ENCODE measurements at regions not wholly inside any gene's neighbourhood (a gene's known extent, or its start where the extent isn't known, plus 50 kb on each side); places are given as distances from the start of the nearest gene placed in this dataset.
"Not testable (repeated sequence)": the region's sequence is repeated elsewhere in the genome, so short reads cannot be mapped to it uniquely, and the experiment has no call there.

DNA sequence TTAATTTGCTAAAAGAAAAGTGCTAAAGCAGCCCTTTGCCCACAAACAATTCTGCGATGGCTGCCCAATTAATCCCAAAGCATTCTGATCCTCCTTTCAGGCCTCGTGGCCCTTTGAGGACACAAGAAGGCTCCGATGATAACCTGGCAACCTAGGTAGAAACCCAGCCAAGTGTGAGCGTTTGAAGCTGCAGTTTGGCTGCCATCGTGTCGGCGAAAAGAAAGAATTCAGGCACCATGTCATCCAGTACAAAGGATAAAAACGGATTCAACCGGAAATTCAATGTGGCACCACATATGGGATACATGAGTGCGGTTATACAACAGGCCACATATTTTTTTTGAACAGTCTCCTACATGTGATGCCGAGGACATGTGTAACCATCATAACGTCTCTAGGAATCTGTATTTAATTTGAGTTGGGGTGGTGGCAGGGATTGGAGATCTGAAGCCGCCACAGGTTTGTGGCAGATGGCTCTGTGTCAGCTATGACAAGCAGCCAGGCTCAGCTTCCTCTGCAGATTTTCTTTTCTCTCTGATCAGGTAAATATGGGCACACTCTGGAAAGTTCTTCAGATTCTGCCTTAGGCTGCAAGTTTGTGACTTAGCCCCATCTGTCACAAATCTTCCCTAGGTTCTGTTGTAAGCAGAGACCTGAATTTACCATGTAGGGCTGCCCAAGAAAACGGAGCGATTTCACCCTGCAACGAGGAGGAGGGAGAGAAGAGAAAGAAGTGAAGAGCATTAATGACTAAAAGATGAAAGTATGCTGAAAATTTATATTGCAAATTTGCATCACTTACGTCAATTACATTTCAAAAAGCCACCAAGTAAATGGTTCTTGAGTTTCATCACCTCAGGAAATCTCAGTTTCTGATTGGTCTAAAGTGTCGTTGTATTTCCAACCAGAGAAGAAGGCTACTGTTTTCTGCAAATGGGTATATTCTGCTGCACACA, 573.2 kb downstream of the ZEB2 start:
- DNase-seq, result no peak

DNA sequence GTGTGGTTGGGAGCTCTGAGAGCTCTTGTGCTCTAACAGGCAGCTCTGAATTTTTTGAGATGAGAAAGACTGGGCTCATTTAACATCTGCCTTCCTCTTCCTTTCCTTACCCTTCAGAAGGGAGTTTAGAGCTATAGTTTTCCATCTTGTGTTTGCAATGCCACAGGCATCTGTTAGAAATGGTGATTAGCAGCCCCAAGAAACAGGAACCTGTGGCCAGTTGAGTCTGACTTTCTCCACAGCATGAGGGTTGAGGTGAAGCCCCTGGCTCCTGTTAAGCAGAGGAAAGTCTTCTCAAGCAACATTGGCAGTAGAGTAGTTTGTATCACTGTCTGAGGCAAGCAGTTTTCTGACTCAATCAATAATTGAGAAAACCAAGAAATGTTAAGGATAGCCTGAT, 577.4 kb downstream of the ZEB2 start:
- DNase-seq, result no peak

- no peak for DNase-seq
Observed at GRCh38 chr2:143940720-143941119, 579.2 kb downstream of the ZEB2 start.

DNA sequence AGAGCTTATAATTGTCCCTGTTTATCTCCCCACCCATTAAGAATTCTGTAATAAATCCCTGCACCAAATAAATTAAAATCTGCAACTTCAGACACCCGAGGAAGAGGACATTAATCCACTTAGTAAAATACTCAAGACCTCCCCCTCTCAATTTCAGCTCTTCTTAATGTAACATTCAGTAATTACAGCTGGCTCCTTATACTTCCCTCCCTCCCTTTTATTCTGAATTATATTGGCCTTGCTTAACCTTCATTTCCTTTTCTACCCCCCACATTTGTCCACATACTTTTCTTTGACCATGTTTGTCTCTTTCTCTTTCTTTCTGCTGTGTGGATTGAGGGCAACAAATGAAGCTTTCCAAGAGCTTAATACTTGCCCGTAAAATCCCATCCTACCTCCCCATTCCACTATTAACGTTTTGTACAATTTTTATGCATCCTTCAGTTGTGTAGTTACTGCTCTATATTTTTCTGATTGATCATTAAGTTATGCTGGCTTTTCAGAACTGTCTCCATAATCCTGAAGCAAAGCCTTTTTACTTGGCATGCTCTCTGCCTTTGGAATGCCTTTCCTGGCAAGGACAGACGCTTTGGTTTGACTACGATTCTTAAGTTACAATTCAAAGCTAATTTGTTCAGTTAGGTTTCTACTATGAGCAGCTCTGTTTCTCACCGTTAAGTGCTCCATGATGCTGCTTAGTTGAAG, 580.1 kb downstream of the ZEB2 start:
- no peak for DNase-seq

- DNase-seq, result no peak
Observed at GRCh38 chr2:143937723-143938350, 582.1 kb downstream of the ZEB2 start.

DNA sequence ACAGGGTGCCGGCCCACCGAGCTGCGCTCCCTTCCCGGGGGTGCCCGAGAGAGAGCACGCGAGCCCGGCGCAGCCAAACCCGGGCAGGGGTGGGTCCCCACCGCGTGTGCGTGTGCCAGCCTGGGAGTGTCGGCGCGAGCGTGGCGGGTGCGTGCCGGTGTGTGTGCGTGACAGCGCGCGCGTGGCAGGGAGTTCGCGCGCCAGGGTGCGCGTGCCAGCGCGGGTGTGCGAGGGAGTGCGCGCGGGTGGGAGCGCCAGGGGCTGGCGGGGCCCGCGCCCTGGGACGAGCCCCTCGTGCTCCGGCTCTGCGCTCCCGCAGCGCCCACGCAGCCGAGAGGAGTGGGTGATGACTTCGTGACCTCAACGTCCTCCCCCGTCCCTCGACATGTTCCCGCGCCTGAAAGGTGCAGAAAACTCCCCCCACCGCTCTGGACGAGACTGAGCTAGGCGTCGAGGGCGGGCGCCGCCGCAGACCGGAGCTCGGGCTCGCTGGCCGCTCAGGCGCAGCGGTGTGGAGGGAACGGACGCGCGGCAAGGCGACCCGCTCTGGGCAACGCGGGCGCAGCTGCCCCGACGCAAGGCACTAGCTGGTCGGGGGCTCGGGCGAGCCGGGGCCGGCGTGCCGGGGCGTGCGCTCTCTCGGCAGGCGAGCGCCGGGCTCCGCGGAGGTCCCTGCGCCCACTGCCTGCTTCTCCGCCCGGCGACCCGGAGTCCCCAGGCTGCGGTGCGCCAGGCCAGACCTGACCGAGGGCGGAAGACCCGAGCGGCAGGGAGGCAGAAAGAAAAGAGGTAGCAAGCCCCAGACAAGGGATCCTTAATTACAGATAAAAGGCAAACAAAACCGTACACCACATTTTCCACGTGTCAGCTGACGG, 582.8 kb downstream of the ZEB2 start:
- DNase-seq, result peak in 1 of 2 donors; percentile 26

DNA sequence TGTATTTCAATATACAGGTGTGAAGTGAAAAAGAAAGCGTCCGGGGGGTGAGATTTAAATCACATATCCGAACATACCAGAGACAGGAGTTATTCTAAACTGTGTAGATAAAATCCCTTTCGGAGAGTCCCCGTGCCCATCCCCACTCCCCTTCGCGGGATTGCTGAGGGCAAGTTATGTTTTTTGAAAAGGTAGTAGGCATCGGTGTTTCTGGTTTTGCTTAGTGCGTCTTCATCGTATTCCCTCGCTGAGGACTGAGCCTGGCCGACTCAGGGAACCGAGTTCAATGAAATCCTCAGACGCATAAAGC, 583.4 kb downstream of the ZEB2 start:
- DNase-seq, result no peak

- DNase-seq, result no peak
Observed at GRCh38 chr2:143935482-143935752, 584.5 kb downstream of the ZEB2 start.

DNA sequence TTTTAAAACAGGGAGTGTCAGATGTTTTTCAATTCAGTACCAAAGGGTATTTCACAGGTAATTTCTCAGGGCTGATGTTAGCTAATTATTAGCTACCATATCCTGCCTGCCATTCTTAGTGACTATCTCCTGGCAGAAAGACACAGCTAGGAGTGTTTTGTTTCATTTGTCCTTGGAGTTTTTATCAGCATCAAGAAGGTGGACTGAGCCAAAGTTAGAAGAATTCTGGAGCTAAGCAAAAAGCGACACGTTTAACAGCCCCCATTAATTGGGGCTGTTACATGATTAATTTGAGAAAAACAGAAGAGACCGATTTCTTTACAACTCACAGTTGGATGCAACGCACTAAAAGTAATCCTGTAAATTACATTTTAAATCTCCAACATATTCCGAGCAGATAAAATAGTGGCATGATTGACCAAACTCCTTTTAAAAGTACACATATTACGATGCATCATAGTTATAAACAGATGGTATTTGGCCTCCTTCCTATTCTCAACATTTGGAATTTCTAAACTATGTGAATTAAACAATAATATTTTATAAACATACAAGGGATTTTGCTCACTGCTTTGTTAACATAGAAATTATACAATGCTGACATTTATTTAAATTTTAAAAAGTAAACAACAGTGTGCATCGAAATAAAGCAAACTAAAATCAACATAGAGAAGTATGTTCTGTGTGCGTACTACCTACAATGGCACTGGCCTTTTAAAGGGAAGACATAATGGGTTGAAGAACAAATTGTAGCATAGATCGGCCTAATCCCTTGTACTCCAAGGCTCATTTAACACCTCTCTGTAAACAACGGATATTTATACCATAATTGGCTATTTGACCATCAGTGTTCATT, 585.1 kb downstream of the ZEB2 start:
- no peak for DNase-seq

- no peak for DNase-seq
Observed at GRCh38 chr2:143933946-143934569, 585.9 kb downstream of the ZEB2 start.

GRCh38 chr2:143930891-143931290, 589.0 kb downstream of the ZEB2 start:
- DNase-seq, result no peak

DNA sequence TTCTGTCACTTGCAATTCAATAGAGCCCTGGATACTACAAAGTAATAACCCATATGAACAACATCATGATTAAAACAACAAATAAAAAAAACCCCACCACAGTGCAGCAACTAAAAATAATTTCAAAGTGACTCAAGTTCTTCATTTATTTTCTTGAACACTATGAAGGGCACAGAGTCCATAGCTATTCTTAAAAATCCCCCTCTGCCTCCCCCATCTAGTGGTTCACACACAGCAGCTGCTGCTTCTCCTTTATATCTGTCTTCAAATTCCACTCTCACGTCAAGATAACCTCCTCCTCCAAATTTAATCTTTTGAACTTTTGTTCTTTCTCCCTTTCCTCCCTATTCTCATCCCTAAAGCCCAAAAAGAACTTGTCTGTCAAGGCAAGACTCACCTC, 591.3 kb downstream of the ZEB2 start:
- no peak for DNase-seq

DNA sequence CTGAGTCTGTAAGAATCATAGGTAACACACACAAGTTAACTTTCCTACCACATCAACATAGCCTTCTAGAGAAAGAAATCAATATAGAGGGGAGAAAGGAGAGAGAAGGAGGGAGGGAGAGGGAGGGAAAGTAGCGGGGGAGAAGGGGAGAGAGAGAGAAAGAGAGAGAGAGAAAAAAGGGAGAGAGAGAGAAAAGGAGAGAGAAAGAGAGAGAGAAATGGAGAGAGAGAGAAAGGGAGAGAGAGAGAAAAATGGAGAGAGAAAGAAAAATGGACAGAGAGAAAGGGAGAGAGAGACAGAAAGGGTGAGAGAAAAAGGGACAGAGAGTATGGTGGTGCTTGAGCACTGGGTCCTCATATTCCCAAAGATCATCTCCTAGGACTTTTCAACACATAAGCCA, 591.7 kb downstream of the ZEB2 start:
- DNase-seq, result no peak

DNA sequence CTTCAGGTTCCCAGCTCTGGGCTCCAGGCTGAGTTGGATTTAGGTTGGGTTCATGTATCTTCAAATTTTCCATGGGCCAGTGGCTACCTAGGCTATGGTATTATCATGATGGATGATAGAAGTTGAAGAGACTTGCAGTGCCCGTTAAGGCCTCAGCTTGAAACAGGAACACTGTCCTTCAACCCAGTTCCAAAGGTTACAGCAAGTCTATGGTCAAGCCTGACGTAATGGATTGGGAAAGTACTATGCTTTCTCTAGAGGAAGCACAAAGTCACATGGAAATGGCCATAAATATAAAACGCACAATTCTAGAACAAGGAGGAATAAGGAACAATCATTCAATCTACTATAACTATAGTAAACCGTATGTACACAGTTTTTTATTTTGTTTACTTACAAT, 593.2 kb downstream of the ZEB2 start:
- DNase-seq, result peak; percentile 64 to 73

DNA sequence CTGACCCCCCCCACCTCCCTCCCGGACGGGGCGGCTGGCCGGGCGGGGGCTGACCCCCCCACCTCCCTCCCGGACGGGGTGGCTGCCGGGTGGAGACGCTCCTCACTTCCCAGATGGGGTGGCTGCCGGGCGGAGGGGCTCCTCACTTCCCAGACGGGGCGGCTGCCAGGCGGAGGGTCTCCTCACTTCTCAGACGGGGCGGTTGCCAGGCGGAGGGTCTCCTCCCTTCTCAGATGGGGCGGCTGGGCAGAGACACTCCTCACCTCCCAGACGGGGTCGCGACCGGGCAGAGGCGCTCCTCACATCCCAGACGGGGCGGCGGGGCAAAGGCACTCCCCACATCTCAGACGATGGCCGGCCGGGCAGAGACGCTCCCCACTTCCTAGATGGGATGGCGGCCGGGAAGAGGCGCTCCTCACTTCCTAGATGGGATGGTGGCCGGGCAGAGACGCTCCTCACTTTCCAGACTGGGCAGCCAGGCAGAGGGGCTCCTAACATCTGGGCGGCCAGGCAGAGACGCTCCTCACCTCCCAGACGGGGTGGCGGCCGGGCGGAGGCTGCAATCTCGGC, 597.6 kb downstream of the ZEB2 start:
- DNase-seq, result not testable (repeated sequence)

- no peak for DNase-seq
Observed at GRCh38 chr2:143918465-143918989, 601.4 kb downstream of the ZEB2 start.

DNA sequence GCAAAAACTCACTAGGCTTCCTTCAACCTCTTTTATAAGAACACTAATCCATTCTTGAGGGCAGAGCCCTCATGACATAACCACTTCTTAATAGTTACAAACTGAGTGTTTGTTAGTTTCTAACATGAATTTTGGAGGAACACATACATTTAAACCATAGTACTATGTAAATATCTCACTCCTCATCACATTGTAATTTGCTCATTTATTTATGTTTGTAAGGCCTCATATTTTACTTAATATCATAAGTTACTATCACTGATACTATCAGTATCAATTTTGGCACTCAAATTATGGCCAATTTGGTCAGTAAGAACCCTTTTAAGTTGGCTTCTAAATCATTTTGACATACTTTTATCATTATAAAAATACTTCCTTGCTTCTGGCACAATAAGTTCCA, 603.1 kb downstream of the ZEB2 start:
- DNase-seq, result no peak

DNA sequence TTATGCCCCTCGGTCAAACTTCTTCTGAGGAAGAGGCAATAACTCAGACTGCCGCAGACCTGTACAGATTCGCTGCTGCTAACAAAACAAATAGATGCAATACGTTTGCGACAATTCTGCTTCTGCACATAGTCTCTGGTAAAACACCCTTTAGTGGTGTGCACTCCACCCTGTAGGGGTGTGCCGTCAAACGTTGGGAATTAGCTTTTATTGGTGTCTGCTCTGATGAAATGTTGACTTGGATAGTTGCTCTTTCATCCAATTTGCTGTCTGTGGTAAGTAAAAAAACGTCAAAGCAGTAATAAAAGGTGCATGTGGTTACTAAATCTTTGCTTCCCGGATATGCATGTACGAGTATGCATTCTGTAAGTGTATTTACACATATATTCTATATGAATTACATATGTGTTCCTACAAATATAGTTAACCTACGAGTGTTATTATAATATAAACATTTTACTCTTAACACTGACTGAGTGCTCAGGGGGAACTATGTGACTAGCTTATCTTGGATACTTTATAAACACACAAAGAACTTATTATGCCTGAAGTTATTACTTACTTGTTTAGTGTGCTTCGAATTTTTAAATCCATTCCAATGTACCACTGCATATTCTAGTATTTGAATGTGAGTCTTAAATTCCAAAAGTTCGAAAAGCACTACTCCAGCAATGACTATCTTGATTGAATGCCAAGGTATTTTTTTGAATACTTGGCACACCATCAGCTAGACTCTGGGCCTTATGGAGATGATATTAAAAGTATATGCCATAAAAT, 610.2 kb downstream of the ZEB2 start:
- DNase-seq, result no peak

GRCh38 chr2:143908843-143909242, 611.1 kb downstream of the ZEB2 start:
- DNase-seq, result no peak

DNA sequence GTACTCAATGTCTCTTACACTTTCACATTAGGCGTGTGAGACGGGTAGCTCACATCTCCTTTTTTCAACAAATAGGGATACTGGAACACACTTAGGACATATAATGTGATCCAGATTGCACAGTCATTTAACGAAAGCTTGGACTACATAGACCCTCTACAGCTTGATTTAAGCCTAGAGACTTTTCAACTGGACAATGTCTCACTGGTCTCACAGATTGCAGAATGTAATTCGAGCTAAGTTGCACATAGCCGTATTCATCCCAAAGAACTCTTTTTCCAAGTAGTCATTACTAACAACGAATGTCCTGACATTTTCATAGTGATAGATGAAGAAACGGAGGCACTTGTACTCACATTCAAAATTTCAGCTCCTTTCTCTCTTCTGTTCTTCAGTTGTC, 612.1 kb downstream of the ZEB2 start:
- DNase-seq, result no peak

Measured in inflammatory macrophage (primary cell).